ENCODE measurements at regions not wholly inside any gene's neighbourhood (a gene's known extent, or its start where the extent isn't known, plus 50 kb on each side); places are given as distances from the start of the nearest gene placed in this dataset.

DNA sequence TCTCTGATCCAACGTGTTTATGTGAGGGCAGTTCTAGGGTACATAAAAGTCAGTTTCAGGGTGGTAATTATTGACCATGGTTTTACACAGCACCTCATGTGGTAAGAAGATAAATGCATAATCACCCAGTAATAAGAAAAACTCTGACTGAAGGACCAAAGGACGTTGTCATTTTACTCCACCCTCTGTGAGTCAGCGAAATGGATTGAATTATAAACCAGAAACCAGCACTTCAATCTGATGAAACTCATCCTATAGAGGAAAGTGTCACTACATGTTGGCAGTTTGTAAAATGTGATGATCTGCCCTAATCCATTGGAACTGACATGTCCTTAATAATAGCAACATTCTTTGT, 406.8 kb downstream of the KLF5 start:
- H3K4me1 ChIP-seq (ENCODE audit: control insufficient read depth, insufficient read depth, low read length) = peaks cover 27% of the 10 kb centered on the region
- no peak overlapping the region for H3K4me3 ChIP-seq (ENCODE audit: low read length)
- H3K27me3 ChIP-seq (ENCODE audit: control insufficient read depth, insufficient read depth, low read length) = no peaks in the 10 kb centered on the region
- no peaks in the 10 kb centered on the region for H3K9me3 ChIP-seq (ENCODE audit: control insufficient read depth, low read length)
- no peak overlapping the region for H3K9ac ChIP-seq (ENCODE audit: low read length)
- no peaks in the 10 kb centered on the region for H3K36me3 ChIP-seq (ENCODE audit: control insufficient read depth, insufficient read depth, low read length)

DNA sequence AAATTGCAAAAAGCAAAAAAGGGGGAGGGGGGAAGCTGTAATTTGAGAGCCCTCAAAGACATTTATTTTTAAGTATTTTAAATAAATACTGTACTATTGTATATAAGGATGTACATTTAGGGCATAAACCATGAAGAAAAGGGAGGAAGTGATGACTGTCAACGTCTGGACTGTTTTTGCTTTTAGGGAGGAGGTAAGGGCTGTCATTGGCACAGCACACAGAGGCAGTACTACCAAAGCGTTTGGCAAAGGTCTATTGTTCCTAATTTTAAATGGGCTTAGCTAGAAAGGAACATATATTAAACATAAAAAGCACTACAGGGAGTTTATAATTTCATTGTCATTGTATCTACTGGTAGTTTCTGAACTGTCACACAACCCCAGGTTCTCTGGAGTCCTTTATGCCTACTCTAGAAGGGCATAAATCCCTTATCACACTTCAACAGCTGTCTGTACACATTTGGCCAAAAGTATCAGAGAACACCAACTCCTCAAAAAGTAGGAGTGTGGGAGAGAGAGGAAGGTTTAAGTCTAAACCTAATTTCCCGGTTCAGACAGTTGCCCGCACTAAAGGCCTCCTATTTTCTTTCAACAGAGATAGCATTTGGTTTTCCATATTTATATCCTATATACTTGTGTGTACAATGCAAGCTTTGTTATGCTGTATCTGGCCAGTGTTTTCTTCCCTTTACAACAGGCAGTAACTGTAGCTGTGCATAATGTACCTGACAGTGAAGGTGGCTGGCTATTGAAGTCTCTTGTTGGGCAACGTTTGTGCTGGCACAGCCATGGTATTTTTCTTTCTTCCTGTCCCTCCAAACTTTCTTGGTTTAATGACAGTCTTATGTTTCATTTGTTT, 406.2 kb downstream of the KLF5 start:
- Histone ChIP-seq H3K27me3 (ENCODE audit: control insufficient read depth, insufficient read depth, low read length) (no peaks in the 10 kb centered on the region), H3K4me3 (ENCODE audit: low read length) (no peak overlapping the region), H3K9ac (ENCODE audit: low read length) (no peak overlapping the region), H3K9me3 (ENCODE audit: control insufficient read depth, low read length) (no peaks in the 10 kb centered on the region), H3K4me1 (ENCODE audit: control insufficient read depth, insufficient read depth, low read length) (peaks cover 27% of the 10 kb centered on the region), H3K36me3 (ENCODE audit: control insufficient read depth, insufficient read depth, low read length) (no peaks in the 10 kb centered on the region)

- no peaks in the 10 kb centered on the region for H3K9me3 ChIP-seq (ENCODE audit: control insufficient read depth, low read length)
- H3K4me3 ChIP-seq (ENCODE audit: low read length) = no peak overlapping the region
- no peak overlapping the region for H3K9ac ChIP-seq (ENCODE audit: low read length)
- H3K4me1 ChIP-seq (ENCODE audit: control insufficient read depth, insufficient read depth, low read length) = peaks cover 23% of the 10 kb centered on the region
- H3K36me3 ChIP-seq (ENCODE audit: control insufficient read depth, insufficient read depth, low read length) = no peaks in the 10 kb centered on the region
- H3K27me3 ChIP-seq (ENCODE audit: control insufficient read depth, insufficient read depth, low read length) = no peaks in the 10 kb centered on the region
These were observed 403.4 kb downstream of the KLF5 start for GRCh38 chr13:73462241-73462640.

DNA sequence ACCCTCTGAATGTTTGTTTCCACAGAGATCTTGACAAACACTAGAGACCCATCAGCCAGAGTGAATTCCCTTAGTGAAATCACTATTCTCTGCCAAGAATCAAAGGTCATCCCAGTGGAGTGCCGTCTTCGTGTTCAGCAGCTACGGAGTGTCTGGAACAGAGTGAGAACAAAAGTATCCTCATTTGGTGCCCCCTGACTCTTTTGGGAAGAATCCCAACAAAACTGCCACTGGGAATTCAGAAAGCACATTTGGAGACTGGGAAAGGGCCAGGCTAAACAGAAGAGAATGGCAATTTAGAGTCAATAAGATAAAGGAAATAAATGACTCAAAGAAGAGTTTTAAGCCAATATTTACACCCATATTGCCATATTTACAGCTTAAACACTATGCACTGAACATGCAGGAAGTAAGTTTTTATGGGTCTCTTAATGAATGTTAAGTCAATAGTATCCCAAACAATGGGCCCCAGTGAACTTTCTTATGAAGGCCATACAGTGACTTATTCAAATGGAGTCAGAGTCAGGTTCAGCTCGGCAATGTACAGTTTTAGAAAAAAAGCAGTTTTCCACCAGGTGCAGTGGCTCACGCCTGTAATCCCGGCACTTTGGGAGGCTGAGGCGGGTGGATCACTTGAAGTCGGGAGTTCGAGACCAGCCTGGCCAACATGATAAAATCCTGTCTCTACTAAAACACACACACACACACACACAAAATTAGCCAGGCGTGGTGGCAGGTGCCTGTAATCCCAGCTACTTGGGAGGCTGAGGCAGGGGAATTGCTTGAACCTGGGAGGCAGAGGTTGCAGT, 392.6 kb downstream of the KLF5 start:
- Histone ChIP-seq H3K4me3 (ENCODE audit: low read length) (no peak overlapping the region), H3K27me3 (ENCODE audit: control insufficient read depth, insufficient read depth, low read length) (no peaks in the 10 kb centered on the region), H3K9ac (ENCODE audit: low read length) (no peak overlapping the region), H3K4me1 (ENCODE audit: control insufficient read depth, insufficient read depth, low read length) (peaks cover 34% of the 10 kb centered on the region), H3K9me3 (ENCODE audit: control insufficient read depth, low read length) (no peaks in the 10 kb centered on the region), H3K36me3 (ENCODE audit: control insufficient read depth, insufficient read depth, low read length) (no peaks in the 10 kb centered on the region)

DNA sequence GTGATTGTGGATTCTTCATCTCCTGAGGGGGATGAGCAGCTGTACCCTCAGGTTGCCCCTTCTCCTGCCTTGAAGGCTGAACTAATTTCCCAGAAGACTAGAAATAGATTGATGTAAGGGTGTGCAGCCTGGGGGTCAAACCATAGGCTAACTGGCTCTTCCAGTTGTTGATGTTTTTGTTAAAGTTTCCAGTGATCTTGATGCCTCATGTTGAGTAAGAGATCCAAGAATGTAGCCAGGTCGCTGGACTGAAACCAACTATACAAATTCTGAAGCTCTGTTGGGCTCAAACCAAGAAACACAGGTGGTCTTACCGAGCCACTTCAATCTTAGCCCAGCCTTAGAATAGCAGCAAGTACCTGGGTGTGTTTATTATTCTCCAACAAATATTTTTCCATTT, 391.8 kb downstream of the KLF5 start:
- Histone ChIP-seq H3K9ac (ENCODE audit: low read length) (no peak overlapping the region), H3K27me3 (ENCODE audit: control insufficient read depth, insufficient read depth, low read length) (no peaks in the 10 kb centered on the region), H3K36me3 (ENCODE audit: control insufficient read depth, insufficient read depth, low read length) (no peaks in the 10 kb centered on the region), H3K4me1 (ENCODE audit: control insufficient read depth, insufficient read depth, low read length) (peaks cover 34% of the 10 kb centered on the region), H3K9me3 (ENCODE audit: control insufficient read depth, low read length) (no peaks in the 10 kb centered on the region), H3K4me3 (ENCODE audit: low read length) (no peak overlapping the region)

- Histone ChIP-seq H3K4me1 (ENCODE audit: control insufficient read depth, insufficient read depth, low read length) (peaks cover 34% of the 10 kb centered on the region), H3K9ac (ENCODE audit: low read length) (no peak overlapping the region), H3K27me3 (ENCODE audit: control insufficient read depth, insufficient read depth, low read length) (no peaks in the 10 kb centered on the region), H3K36me3 (ENCODE audit: control insufficient read depth, insufficient read depth, low read length) (no peaks in the 10 kb centered on the region), H3K9me3 (ENCODE audit: control insufficient read depth, low read length) (no peaks in the 10 kb centered on the region), H3K4me3 (ENCODE audit: low read length) (no peak overlapping the region)
These were observed 390.4 kb downstream of the KLF5 start for GRCh38 chr13:73449252-73449651.

DNA sequence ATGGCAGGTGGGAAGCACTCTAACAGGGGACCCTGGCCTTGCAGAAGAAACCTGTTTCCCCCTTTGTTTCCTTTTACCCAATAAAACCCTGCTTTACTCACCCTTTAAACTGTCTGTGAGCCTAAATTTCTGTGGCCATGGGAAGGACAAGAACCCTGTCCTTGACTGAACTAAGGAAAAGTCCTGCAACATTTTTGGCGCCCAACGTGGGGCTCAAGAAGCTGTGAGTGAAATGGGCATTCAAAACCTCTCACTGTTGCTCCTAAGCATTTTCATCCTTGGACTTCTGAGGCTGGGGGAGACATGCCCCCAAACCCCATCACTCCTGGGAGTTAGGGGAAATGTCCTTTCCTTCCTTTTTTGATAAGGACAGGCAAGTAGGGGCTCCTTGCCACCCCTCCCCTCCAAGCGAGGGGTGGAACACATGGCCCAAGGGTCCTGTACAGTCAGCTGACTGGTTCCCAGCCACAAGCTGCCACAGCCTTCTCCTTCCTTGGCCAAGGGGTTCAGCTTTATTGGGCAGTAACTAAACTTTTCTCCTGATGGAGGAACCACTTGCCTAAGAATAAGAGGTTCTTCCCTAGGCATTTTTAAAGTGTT, 381.6 kb downstream of the KLF5 start:
- Histone ChIP-seq H3K27me3 (ENCODE audit: control insufficient read depth, insufficient read depth, low read length) (no peaks in the 10 kb centered on the region), H3K9me3 (ENCODE audit: control insufficient read depth, low read length) (peaks cover 23% of the 10 kb centered on the region), H3K9ac (ENCODE audit: low read length) (no peak overlapping the region), H3K36me3 (ENCODE audit: control insufficient read depth, insufficient read depth, low read length) (no peaks in the 10 kb centered on the region), H3K4me1 (ENCODE audit: control insufficient read depth, insufficient read depth, low read length) (no peaks in the 10 kb centered on the region), H3K4me3 (ENCODE audit: low read length) (no peak overlapping the region)

DNA sequence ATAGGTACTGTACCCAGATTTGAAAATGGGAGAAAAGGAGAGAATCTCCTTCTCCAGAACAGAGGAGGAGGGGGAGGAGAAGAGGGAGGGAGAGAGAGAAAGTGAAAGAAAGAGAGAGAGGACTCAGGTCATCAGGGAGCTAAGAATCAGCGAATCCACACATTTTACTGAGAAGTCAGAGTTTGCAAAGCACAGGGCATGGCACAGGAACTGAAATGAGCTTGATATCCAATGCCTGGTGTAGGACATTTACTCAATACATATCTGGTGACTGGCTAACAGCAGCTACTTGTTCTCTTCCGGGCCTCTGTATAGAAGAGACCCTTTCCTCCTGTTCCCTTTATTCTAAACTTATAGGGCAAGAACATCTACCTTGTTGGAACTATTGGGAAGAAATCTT, 375.1 kb downstream of the KLF5 start:
- H3K9ac ChIP-seq (ENCODE audit: low read length) = no peak overlapping the region
- no peaks in the 10 kb centered on the region for H3K36me3 ChIP-seq (ENCODE audit: control insufficient read depth, insufficient read depth, low read length)
- H3K9me3 ChIP-seq (ENCODE audit: control insufficient read depth, low read length) = peaks cover 4% of the 10 kb centered on the region
- H3K4me1 ChIP-seq (ENCODE audit: control insufficient read depth, insufficient read depth, low read length) = peaks cover 16% of the 10 kb centered on the region
- H3K4me3 ChIP-seq (ENCODE audit: low read length) = no peak overlapping the region
- H3K27me3 ChIP-seq (ENCODE audit: control insufficient read depth, insufficient read depth, low read length) = no peaks in the 10 kb centered on the region

GRCh38 chr13:73433458-73433857, 374.7 kb downstream of the KLF5 start:
- peaks cover 16% of the 10 kb centered on the region for H3K4me1 ChIP-seq (ENCODE audit: control insufficient read depth, insufficient read depth, low read length)
- no peaks in the 10 kb centered on the region for H3K36me3 ChIP-seq (ENCODE audit: control insufficient read depth, insufficient read depth, low read length)
- H3K9ac ChIP-seq (ENCODE audit: low read length) = no peak overlapping the region
- H3K27me3 ChIP-seq (ENCODE audit: control insufficient read depth, insufficient read depth, low read length) = no peaks in the 10 kb centered on the region
- H3K4me3 ChIP-seq (ENCODE audit: low read length) = no peak overlapping the region
- peaks cover 4% of the 10 kb centered on the region for H3K9me3 ChIP-seq (ENCODE audit: control insufficient read depth, low read length)

DNA sequence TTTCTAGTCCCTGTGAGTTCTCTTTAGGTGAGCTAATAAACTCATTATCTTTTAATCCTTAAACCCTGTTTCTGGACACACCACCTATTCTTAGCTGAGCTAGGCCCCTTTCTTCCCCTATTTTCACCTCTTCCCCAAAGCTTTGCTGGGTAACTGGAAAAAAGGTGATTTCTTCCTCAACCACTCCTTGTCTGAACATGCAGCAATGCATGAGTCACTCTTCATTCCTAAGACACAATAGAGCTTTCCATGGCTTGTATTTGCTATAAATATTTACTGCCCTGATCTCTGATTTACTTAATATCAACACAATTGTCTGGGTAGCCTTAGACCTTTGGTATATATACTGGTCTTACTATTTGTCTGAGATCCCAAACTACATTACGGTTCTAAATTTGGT, 370.9 kb downstream of the KLF5 start:
- Histone ChIP-seq H3K4me3 (ENCODE audit: low read length) (peak overlapping the region; percentile 18), H3K9ac (ENCODE audit: low read length) (peak overlapping the region; percentile 48), H3K27me3 (ENCODE audit: control insufficient read depth, insufficient read depth, low read length) (no peaks in the 10 kb centered on the region), H3K36me3 (ENCODE audit: control insufficient read depth, insufficient read depth, low read length) (no peaks in the 10 kb centered on the region), H3K9me3 (ENCODE audit: control insufficient read depth, low read length) (no peaks in the 10 kb centered on the region), H3K4me1 (ENCODE audit: control insufficient read depth, insufficient read depth, low read length) (peaks cover 25% of the 10 kb centered on the region)

- H3K9ac ChIP-seq (ENCODE audit: low read length) = no peak overlapping the region
- H3K27me3 ChIP-seq (ENCODE audit: control insufficient read depth, insufficient read depth, low read length) = no peaks in the 10 kb centered on the region
- no peak overlapping the region for H3K4me3 ChIP-seq (ENCODE audit: low read length)
- peaks cover 25% of the 10 kb centered on the region for H3K4me1 ChIP-seq (ENCODE audit: control insufficient read depth, insufficient read depth, low read length)
- no peaks in the 10 kb centered on the region for H3K9me3 ChIP-seq (ENCODE audit: control insufficient read depth, low read length)
- H3K36me3 ChIP-seq (ENCODE audit: control insufficient read depth, insufficient read depth, low read length) = no peaks in the 10 kb centered on the region
These were observed 369.9 kb downstream of the KLF5 start for GRCh38 chr13:73428706-73429105.

- Histone ChIP-seq H3K36me3 (ENCODE audit: control insufficient read depth, insufficient read depth, low read length) (no peaks in the 10 kb centered on the region), H3K9me3 (ENCODE audit: control insufficient read depth, low read length) (no peaks in the 10 kb centered on the region), H3K4me3 (ENCODE audit: low read length) (no peak overlapping the region), H3K27me3 (ENCODE audit: control insufficient read depth, insufficient read depth, low read length) (no peaks in the 10 kb centered on the region), H3K4me1 (ENCODE audit: control insufficient read depth, insufficient read depth, low read length) (peaks cover 25% of the 10 kb centered on the region), H3K9ac (ENCODE audit: low read length) (no peak overlapping the region)
These were observed 369.3 kb downstream of the KLF5 start for GRCh38 chr13:73428137-73428536.
